ENCODE measurements at regions not wholly inside any gene's neighbourhood (a gene's known extent, or its start where the extent isn't known, plus 50 kb on each side); places are given as distances from the start of the nearest gene placed in this dataset.

- no peak for DNase-seq
Observed at GRCh38 chr20:40120827-40121226, 568.2 kb downstream of the MAFB start.

- DNase-seq, result no peak
Observed at GRCh38 chr20:40111282-40111681, 577.8 kb downstream of the MAFB start.

GRCh38 chr20:40110311-40110831, 578.7 kb downstream of the MAFB start:
- DNase-seq, result no peak

- no peak for DNase-seq
Observed at GRCh38 chr20:40109136-40109535, 579.9 kb downstream of the MAFB start.

- no peak for DNase-seq
Observed at GRCh38 chr20:40108321-40108720, 580.7 kb downstream of the MAFB start.

- no peak for DNase-seq
Observed at GRCh38 chr20:40104959-40105358, 584.1 kb downstream of the MAFB start.

GRCh38 chr20:40103420-40103819, 585.6 kb downstream of the MAFB start:
- DNase-seq, result no peak

- DNase-seq, result no peak
Observed at GRCh38 chr20:40101560-40101959, 587.5 kb downstream of the MAFB start.

- no peak for DNase-seq
Observed at GRCh38 chr20:40100261-40100660, 588.8 kb downstream of the MAFB start.

GRCh38 chr20:40090236-40090635, 598.8 kb downstream of the MAFB start:
- DNase-seq, result no peak

- DNase-seq, result no peak
Observed at GRCh38 chr20:40087496-40087895, 601.5 kb downstream of the MAFB start.

- no peak for DNase-seq
Observed at GRCh38 chr20:40085513-40085912, 603.5 kb downstream of the MAFB start.

- DNase-seq, result no peak
Observed at GRCh38 chr20:40082436-40082835, 606.6 kb downstream of the MAFB start.

- DNase-seq, result no peak
Observed at GRCh38 chr20:40081653-40082052, 607.4 kb downstream of the MAFB start.

GRCh38 chr20:40080041-40080652, 608.9 kb downstream of the MAFB start:
- no peak for DNase-seq

GRCh38 chr20:40073535-40074111, 615.4 kb downstream of the MAFB start:
- no peak for DNase-seq

- no peak for DNase-seq
Observed at GRCh38 chr20:40072907-40073306, 616.1 kb downstream of the MAFB start.

GRCh38 chr20:40056171-40056570, 632.9 kb downstream of the MAFB start:
- DNase-seq, result no peak

- DNase-seq, result no peak
Observed at GRCh38 chr20:40055711-40056110, 633.3 kb downstream of the MAFB start.

GRCh38 chr20:40054311-40054710, 634.7 kb downstream of the MAFB start:
- no peak for DNase-seq

- no peak for DNase-seq
Observed at GRCh38 chr20:40050596-40050995, 638.4 kb downstream of the MAFB start.

- no peak for DNase-seq
Observed at GRCh38 chr20:40049854-40050253, 639.2 kb downstream of the MAFB start.

GRCh38 chr20:40046703-40047102, 642.3 kb downstream of the MAFB start:
- DNase-seq, result no peak

GRCh38 chr20:40037511-40037910, 651.5 kb downstream of the MAFB start:
- no peak for DNase-seq

- DNase-seq, result no peak
Observed at GRCh38 chr20:40029589-40029988, 659.4 kb downstream of the MAFB start.

Measured in NCI-H1092 treated with DMSO at 0.1 percent for 48 hours (cell line).